HG03039 (cell line): ENCODE measurements at regions not wholly inside any gene's neighbourhood (a gene's known extent, or its start where the extent isn't known, plus 50 kb on each side); places are given as distances from the start of the nearest gene placed in this dataset.

Source experiments
- ATAC-seq: cut with Tn5 transposase; IDR thresholded peaks from one replicate; pipeline ENCODE4 v1.9.1; 2021; ENCODE audit warnings: mild to moderate bottlenecking, moderate library complexity; ENCODE audit not compliant: unreplicated experiment

GRCh38 chr3:106255870-106256248, 387.0 kb upstream of the CBLB start:
- ATAC-seq: peak; percentile 94

DNA sequence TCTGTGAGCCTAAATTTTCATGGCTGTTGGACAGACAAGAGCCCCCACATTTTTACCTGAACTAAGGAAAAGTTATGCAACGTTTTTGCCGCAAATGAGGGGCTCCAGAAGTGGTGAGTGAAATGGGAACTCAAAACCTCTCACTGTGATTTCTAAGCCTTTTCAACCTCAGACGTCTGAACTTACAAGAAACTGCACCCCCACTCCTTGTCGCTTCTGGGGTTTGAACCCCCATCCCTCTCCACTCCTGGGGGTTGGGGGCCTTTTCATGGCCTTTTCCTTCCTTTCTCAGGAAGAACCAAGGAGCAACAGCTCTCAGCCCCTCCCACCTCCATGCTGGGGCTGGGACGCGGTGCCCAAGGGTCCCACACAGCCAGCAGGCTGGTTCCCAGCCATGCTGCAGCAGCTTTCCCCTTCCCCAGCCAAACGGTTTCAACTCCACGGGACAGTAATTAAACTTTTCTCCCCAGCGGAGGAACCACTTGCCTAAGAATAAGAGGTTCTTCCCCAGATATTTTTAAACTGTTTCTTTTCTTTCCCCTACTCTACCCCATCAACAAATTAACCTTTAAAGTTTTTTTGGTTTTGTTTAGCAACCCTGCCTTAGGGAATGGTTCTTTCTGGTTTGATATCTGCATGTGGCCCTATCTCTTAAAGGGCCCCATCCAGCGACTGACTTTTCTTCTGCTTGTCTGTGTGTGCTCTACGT, 387.6 kb upstream of the CBLB start:
- ATAC-seq: peak; percentile 24

- no peak for ATAC-seq
These were observed 388.4 kb upstream of the CBLB start for GRCh38 chr3:106257172-106257571.

GRCh38 chr3:106261396-106261795, 392.6 kb upstream of the CBLB start:
- ATAC-seq: no peak

GRCh38 chr3:106261915-106262683, 393.3 kb upstream of the CBLB start:
- ATAC-seq: no peak

DNA sequence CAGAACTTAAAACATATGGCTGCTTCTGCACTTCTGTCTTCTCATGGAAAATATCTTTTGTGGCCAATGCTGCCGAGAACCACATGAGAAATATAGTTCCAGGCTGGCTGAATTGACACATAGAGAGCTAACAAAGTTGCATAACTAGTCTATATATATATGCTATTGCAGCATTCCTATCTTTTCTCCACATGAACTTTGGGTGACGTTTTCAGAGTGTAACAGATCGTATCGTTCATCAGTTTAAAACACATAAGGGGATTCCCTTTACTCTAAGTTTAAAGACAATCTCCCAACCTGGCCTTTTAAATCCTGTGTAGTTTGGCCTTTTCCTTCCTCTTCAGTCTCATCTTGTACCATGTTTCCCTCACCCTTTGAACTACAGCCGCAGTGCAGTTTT, 394.2 kb upstream of the CBLB start:
- no peak for ATAC-seq

DNA sequence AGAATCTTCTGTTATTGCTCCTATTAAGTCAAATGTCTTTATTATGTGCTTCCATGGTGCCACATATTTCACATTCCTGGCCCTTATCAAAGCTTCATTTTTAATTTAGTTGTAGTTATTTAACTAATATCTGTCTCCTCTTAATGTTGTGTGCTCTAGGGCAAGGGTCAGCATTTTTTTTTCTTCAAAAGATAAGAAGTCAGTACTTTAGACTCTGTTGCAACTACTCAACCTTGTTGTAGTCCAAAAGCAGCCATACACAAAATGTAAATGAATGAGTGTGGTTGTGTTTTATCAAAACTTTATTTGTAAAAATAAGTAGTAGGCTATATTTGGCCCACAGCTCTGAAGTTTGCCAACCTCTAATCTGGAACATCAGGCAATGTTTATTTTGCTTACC, 394.7 kb upstream of the CBLB start:
- ATAC-seq: no peak

DNA sequence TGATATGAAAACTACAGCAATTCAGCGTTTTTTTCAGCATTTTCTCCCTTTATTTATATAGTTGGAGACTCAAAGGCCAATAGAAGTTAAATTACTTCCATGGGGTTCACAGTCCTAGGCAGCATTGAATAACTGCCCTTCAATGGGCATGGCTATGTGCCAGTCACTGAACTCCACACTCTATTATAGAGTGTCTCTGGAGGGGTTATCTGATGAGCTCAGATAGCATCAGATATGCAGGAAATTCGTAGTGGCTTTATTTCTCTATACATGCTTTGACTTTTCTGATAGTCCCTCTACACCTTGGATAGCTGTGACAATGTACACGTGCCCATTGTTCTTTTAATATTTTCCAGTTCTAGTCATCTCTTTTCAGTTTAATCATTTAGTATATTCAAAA, 396.9 kb upstream of the CBLB start:
- no peak for ATAC-seq

DNA sequence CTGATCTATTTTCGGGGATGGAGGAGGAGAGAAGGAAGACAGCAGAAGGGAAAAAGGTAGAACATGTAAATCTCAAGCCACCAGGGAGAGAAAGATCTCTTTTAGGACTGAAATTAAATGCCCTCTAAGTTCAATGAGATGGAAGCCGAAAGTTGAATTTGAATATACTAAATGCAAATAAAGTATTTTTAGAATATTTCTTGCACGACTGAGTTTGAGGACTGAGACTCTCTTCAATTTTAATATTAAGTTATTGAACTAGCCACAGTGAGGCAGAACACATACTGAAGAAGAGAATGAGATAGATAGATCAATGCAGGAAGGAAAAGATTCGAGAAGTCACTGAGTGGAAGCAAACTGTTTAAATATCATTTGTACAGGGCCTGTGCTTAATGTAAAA, 399.9 kb upstream of the CBLB start:
- no peak for ATAC-seq

DNA sequence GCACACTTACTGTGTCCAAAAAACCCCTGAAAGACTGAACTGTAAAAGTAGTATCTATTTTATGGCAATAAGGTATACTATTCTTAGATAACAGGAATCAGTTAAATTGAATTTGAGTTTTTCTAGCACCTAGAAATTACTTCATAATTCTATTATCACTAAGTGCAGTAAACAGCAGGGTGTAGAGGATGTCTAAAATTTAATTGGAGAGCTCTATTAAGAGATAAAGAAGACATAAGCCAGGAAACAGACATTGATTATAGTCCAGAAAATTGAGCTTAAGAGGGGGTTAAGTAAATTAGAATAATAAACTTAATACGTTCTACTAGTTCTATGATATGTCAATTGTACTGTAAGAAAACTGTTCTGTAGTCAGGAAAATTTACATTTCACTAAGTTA, 403.5 kb upstream of the CBLB start:
- ATAC-seq: no peak

DNA sequence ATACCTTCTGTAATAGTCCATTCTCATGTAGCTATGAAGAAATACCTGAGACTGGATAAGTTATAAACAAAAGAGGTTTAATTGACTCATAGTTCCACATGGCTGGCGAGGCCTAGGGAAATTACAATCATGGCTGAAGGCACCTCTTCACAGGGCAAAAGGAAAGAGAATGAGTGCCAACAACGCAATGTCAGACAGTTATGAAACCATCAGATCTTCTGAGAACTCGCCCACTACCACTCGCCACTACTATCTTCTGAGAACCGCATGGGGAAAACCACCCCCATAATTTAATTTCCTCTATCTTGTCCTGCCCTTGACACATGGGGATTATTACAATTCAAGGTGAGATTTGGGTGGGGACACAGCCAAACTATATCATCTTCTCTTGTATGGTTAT, 406.8 kb upstream of the CBLB start:
- no peak for ATAC-seq

GRCh38 chr3:106276151-106276550, 407.3 kb upstream of the CBLB start:
- ATAC-seq: no peak

DNA sequence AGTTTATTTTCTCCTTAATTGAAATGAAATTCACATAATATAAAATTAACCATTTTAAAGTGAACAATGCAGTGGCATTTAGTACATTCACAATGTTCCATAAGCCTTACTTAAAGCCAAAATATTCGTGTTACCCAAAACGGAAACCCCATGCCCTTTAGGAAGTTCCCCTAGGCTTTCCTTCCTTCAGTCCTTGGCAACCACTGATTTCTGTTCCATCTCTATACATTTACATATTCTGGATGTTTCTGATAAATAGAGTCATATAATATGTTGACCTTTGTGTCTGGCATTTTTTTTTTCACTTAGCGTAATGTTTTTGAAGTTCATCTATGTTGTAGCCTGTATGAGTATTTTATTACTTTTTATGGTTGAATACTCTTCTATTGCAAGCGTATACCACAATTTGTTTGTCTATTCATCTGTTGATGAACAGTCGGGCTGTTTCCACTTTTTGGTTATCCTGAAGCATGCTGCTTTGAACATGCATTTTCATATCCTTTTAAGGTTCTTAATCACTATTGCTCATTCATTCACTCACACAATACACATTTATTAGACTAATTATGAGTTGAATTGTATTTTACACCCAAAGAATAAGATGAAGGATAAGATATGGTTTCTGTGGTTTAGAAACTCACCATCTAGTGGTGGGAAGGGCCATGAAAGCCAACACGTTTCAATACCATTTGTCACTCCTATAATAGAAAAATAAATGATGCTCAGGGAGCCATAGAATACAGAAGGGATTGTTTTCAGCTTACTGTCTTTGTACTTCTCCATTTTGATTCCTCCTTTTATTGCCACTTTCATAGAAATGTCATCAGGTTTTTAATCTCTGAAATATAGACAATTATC, 408.2 kb upstream of the CBLB start:
- no peak for ATAC-seq

GRCh38 chr3:106277731-106278130, 408.9 kb upstream of the CBLB start:
- no peak for ATAC-seq

DNA sequence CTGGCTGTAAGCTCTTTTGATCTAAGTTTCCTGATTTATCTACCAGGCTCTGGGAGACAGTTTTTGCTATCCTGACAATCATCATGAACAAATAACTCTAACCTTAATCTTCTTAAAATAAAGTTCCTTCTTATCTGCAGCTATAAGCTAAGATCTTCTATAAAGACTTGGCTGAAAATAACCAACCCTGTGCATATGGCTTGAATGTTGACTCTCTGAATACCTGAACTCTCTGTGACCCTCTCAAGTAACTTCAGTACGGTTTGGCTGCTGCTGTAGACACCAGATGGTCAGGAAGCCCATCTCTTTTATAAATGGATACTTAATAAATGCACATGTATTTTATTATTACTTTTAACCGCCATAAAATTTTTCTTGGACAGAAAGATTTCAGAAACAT, 412.4 kb upstream of the CBLB start:
- ATAC-seq: no peak

DNA sequence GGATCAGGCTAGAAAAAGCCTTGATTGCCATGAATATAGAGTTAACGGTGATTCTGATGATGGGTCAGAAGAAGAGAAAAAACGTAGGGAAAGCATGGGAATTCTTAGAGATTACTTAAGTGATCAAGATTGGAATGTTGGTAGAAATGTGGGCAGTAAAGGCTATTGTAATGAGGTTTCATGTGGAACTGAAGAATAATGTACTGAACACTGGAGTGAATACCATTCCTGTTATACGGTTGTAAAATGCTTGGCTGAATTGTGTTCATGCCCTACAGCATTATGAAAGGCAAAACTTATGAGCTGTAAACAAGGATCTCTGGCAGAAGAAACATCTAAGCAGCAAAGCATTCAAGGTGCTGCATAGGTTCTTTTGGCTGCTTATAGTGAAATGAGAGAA, 414.1 kb upstream of the CBLB start:
- ATAC-seq: no peak

DNA sequence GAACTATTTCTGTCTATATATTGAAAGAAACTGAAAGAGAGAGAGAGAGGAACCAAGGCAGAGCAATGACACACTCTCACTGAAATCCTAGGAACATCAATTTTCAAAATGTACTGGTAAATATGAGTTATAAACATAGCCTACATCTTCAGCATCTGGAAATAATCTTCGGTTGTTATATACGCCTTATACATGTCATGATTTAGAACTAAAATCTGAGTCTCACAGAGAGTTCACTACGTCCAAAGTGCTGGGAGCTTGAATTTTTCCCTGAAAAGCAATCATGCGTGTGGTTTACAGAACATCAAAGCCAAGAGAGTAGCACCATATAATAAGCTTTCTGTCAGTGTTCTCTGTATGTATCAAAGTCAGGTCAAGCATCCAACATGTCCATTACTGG, 420.0 kb upstream of the CBLB start:
- no peak for ATAC-seq

DNA sequence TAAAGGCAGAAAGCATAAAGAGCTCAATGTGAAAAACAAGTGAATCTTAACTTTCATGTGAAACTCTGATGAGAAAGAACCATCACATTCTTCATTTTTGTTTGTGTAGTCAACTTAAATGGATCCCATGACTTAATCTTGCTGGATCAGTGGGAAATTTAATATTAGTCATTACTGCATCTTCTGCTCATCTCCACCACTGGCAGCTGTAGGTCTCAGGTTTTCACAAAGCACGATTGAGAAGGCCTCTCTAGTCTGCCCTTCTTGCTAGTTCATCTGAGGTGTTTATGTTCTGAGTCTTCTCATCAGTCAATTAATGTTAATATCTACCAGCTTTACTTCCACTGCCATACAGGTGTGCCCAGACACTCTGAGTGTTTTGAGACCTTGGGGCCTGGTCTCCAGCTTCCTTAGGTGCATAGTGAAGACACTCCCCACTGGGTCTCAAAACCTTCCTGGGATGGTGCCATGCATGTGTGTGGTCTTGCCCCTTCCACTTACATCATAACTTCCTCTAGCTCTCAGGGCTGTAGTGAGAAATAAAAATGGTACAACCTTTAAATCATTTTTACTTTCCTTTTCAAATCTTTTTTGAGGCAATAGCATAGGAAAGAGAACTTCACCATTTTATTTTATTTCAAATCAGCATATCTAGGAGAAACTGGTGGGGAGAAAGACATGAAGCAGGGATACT, 421.6 kb upstream of the CBLB start:
- ATAC-seq: no peak

DNA sequence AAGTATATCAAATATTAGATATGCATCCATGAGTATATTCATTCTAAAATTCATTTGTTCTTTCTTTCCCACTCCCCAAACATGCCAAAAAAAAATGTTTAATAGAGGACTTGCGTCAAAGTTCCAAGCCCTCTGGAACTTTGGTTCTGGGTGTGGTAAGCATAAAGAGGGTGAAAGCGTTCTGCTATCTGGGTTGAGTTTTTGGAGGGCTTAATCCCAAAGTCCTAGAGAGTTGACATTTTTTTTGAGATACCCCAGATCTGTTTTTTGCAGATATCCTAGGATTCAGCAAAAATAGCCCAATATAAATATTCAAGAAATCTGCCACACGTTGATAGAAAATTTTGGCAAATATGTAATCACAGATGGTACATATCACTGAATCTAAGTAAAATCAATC, 424.3 kb upstream of the CBLB start:
- ATAC-seq: no peak

GRCh38 chr3:106294121-106294520, 425.3 kb upstream of the CBLB start:
- ATAC-seq: no peak

GRCh38 chr3:106296062-106296461, 427.2 kb upstream of the CBLB start:
- no peak for ATAC-seq
